BLaER1 treated with 17β-estradiol and CSF1 and Interleukin-3, amounts not matched to agents 10 nM and 100 nM (cell line): ENCODE measurements at regions not wholly inside any gene's neighbourhood (a gene's known extent, or its start where the extent isn't known, plus 50 kb on each side); places are given as distances from the start of the nearest gene placed in this dataset.

ENCODE experiments used
- H3K27ac ChIP-seq, 11 experiments: shearing (Covaris generic); formaldehyde crosslinking; 2 replicates each; pipeline ENCODE4 v1.8.1; 2022
- H3K27me3 ChIP-seq, 11 experiments: shearing (Covaris generic); formaldehyde crosslinking; 2 replicates each; pipeline ENCODE4 v1.8.1; 2022
- H3K36me3 ChIP-seq, 11 experiments: shearing (Covaris generic); formaldehyde crosslinking; 2 replicates each; pipeline ENCODE4 v1.8.1; 2022
- H3K4me1 ChIP-seq, 10 experiments: shearing (Covaris generic); formaldehyde crosslinking; 2 replicates each; pipeline ENCODE4 v1.8.1; 2022
- H3K4me2 ChIP-seq, 11 experiments: shearing (Covaris generic); formaldehyde crosslinking; 2 replicates each; pipeline ENCODE4 v1.8.1; 2022
- H3K4me3 ChIP-seq, 10 experiments: shearing (Covaris generic); formaldehyde crosslinking; 2 replicates each; pipeline ENCODE4 v1.8.1; 2022
- H3K9ac ChIP-seq, 11 experiments: shearing (Covaris generic); formaldehyde crosslinking; 2 replicates each; pipeline ENCODE4 v1.8.1; 2022
- H3K9me3 ChIP-seq, 11 experiments: shearing (Covaris generic); formaldehyde crosslinking; replicated peaks in 1 of 11; 2 replicates each; pipeline ENCODE4 v1.8.1; 2022
- H4K20me1 ChIP-seq, 11 experiments: shearing (Covaris generic); formaldehyde crosslinking; 2 replicates each; pipeline ENCODE4 v1.8.1; 2022
- Cebpa-rat ChIP-seq, 11 experiments: shearing (Covaris generic); IDR thresholded peaks; 2 replicates each; pipeline ENCODE4 v1.8.1; 2022

- Histone ChIP-seq H3K36me3 (no peaks in the 10 kb centered on the region), H3K4me2 (no peak overlapping the region), H3K9me3 (no peaks in the 10 kb centered on the region), H3K9ac (no peak overlapping the region), H4K20me1 (no peaks in the 10 kb centered on the region), H3K4me3 (no peak overlapping the region), H3K27me3 (no peaks in the 10 kb centered on the region), H3K27ac (no peak overlapping the region), H3K4me1 (no peaks in the 10 kb centered on the region)
- no peak for TF ChIP-seq Cebpa-rat (IDR thresholded peaks at IDR 0.05)
These were observed 1225.9 kb upstream of the CNTN5 start for GRCh38 chr11:97794876-97795275.

GRCh38 chr11:97800891-97801290, 1219.9 kb upstream of the CNTN5 start:
- H3K4me3 ChIP-seq, result no peak overlapping the region
- H3K4me1 ChIP-seq, result no peaks in the 10 kb centered on the region
- H3K27ac ChIP-seq, result no peak overlapping the region
- no peaks in the 10 kb centered on the region for H4K20me1 ChIP-seq
- no peaks in the 10 kb centered on the region for H3K9me3 ChIP-seq
- no peaks in the 10 kb centered on the region for H3K27me3 ChIP-seq
- 0 out of 22 replicates have a peak overlapping the region, but pooled peaks of 1 of the 11 experiments have one; percentile 16 for H3K4me2 ChIP-seq
- TF ChIP-seq Cebpa-rat (IDR thresholded peaks at IDR 0.05), result no peak
- H3K36me3 ChIP-seq, result no peaks in the 10 kb centered on the region
- no peak overlapping the region for H3K9ac ChIP-seq

GRCh38 chr11:97814325-97814959, 1206.3 kb upstream of the CNTN5 start:
- TF ChIP-seq Cebpa-rat (IDR thresholded peaks at IDR 0.05), result no peak

GRCh38 chr11:97815667-97816066, 1205.1 kb upstream of the CNTN5 start:
- Histone ChIP-seq H3K9ac (no peak overlapping the region), H3K4me1 (no peaks in the 10 kb centered on the region), H3K4me3 (no peak overlapping the region), H3K27me3 (no peaks in the 10 kb centered on the region), H3K27ac (no peak overlapping the region), H3K9me3 (peaks cover 0 to 5% (median 0%) of the 10 kb centered on the region in 11 experiments; a peak in 1 of 22 replicates), H3K36me3 (no peaks in the 10 kb centered on the region), H4K20me1 (no peaks in the 10 kb centered on the region), H3K4me2 (no peak overlapping the region)
- no peak for TF ChIP-seq Cebpa-rat (IDR thresholded peaks at IDR 0.05)

More at GRCh38 chr11:97814325-97814959, 1206.3 kb upstream of the CNTN5 start:
- Histone ChIP-seq H3K4me3 (no peak overlapping the region), H3K9me3 (peaks cover 0 to 17% (median 6%) of the 10 kb centered on the region in 11 experiments; a peak in 10 of 22 replicates), H3K36me3 (no peaks in the 10 kb centered on the region), H3K4me2 (no peak overlapping the region), H3K27ac (no peak overlapping the region), H3K9ac (no peak overlapping the region), H4K20me1 (no peaks in the 10 kb centered on the region), H3K4me1 (no peaks in the 10 kb centered on the region), H3K27me3 (no peaks in the 10 kb centered on the region)

GRCh38 chr11:97832451-97832850, 1188.3 kb upstream of the CNTN5 start:
- no peaks in the 10 kb centered on the region for H4K20me1 ChIP-seq
- H3K4me1 ChIP-seq, result no peaks in the 10 kb centered on the region
- H3K9ac ChIP-seq, result no peak overlapping the region
- no peak for TF ChIP-seq Cebpa-rat (IDR thresholded peaks at IDR 0.05)
- H3K4me3 ChIP-seq, result no peak overlapping the region
- no peaks in the 10 kb centered on the region for H3K27me3 ChIP-seq
- H3K4me2 ChIP-seq, result no peak overlapping the region
- H3K9me3 ChIP-seq, result no peaks in the 10 kb centered on the region
- no peaks in the 10 kb centered on the region for H3K36me3 ChIP-seq
- H3K27ac ChIP-seq, result no peak overlapping the region

GRCh38 chr11:97833412-97833811, 1187.3 kb upstream of the CNTN5 start:
- H4K20me1 ChIP-seq, result no peaks in the 10 kb centered on the region
- H3K9me3 ChIP-seq, result no peaks in the 10 kb centered on the region
- no peak for TF ChIP-seq Cebpa-rat (IDR thresholded peaks at IDR 0.05)
- H3K9ac ChIP-seq, result no peak overlapping the region
- H3K4me3 ChIP-seq, result no peak overlapping the region
- H3K27me3 ChIP-seq, result no peaks in the 10 kb centered on the region
- H3K4me1 ChIP-seq, result no peaks in the 10 kb centered on the region
- H3K4me2 ChIP-seq, result no peak overlapping the region
- no peaks in the 10 kb centered on the region for H3K36me3 ChIP-seq
- no peak overlapping the region for H3K27ac ChIP-seq

GRCh38 chr11:97844016-97844415, 1176.7 kb upstream of the CNTN5 start:
- Histone ChIP-seq H3K27me3 (no peaks in the 10 kb centered on the region), H3K4me3 (no peak overlapping the region), H3K36me3 (no peaks in the 10 kb centered on the region), H4K20me1 (no peaks in the 10 kb centered on the region), H3K9me3 (peaks cover 0 to 6% (median 0%) of the 10 kb centered on the region in 11 experiments; a peak in 1 of 22 replicates), H3K4me2 (no peak overlapping the region), H3K4me1 (no peaks in the 10 kb centered on the region), H3K9ac (no peak overlapping the region), H3K27ac (no peak overlapping the region)
- no peak for TF ChIP-seq Cebpa-rat (IDR thresholded peaks at IDR 0.05)

- Histone ChIP-seq H4K20me1 (no peaks in the 10 kb centered on the region), H3K9ac (no peak overlapping the region), H3K27ac (no peak overlapping the region), H3K4me2 (no peak overlapping the region), H3K4me1 (no peaks in the 10 kb centered on the region), H3K4me3 (no peak overlapping the region), H3K36me3 (no peaks in the 10 kb centered on the region), H3K27me3 (no peaks in the 10 kb centered on the region), H3K9me3 (no peaks in the 10 kb centered on the region)
- no peak for TF ChIP-seq Cebpa-rat (IDR thresholded peaks at IDR 0.05)
These were observed 1173.0 kb upstream of the CNTN5 start for GRCh38 chr11:97847730-97848129.

GRCh38 chr11:97850701-97851100, 1170.0 kb upstream of the CNTN5 start:
- H4K20me1 ChIP-seq, result no peaks in the 10 kb centered on the region
- H3K27me3 ChIP-seq, result no peaks in the 10 kb centered on the region; a peak in 1 of 22 replicates
- no peaks in the 10 kb centered on the region for H3K4me1 ChIP-seq
- no peak overlapping the region for H3K27ac ChIP-seq
- no peaks in the 10 kb centered on the region for H3K9me3 ChIP-seq
- no peaks in the 10 kb centered on the region for H3K36me3 ChIP-seq
- no peak overlapping the region for H3K9ac ChIP-seq
- no peak for TF ChIP-seq Cebpa-rat (IDR thresholded peaks at IDR 0.05)
- H3K4me3 ChIP-seq, result no peak overlapping the region
- no peak overlapping the region for H3K4me2 ChIP-seq

- Histone ChIP-seq H3K9ac (no peak overlapping the region), H3K27me3 (peaks cover 0 to 4% (median 0%) of the 10 kb centered on the region in 11 experiments; a peak in 4 of 22 replicates), H4K20me1 (no peaks in the 10 kb centered on the region), H3K9me3 (no peaks in the 10 kb centered on the region), H3K36me3 (no peaks in the 10 kb centered on the region), H3K27ac (no peak overlapping the region), H3K4me1 (no peaks in the 10 kb centered on the region), H3K4me2 (no peak overlapping the region), H3K4me3 (no peak overlapping the region)
- no peak for TF ChIP-seq Cebpa-rat (IDR thresholded peaks at IDR 0.05)
These were observed 1166.4 kb upstream of the CNTN5 start for GRCh38 chr11:97854357-97854756.
